Putamen (tissue), 1 donor: ENCODE measurements at regions not wholly inside any gene's neighbourhood (a gene's known extent, or its start where the extent isn't known, plus 50 kb on each side); places are given as distances from the start of the nearest gene placed in this dataset.

Source experiments
- DNase-seq: peaks from one replicate; pipeline ENCODE4 v3.0.0-alpha.2; 2016; ENCODE audit warnings: low spot score

DNA sequence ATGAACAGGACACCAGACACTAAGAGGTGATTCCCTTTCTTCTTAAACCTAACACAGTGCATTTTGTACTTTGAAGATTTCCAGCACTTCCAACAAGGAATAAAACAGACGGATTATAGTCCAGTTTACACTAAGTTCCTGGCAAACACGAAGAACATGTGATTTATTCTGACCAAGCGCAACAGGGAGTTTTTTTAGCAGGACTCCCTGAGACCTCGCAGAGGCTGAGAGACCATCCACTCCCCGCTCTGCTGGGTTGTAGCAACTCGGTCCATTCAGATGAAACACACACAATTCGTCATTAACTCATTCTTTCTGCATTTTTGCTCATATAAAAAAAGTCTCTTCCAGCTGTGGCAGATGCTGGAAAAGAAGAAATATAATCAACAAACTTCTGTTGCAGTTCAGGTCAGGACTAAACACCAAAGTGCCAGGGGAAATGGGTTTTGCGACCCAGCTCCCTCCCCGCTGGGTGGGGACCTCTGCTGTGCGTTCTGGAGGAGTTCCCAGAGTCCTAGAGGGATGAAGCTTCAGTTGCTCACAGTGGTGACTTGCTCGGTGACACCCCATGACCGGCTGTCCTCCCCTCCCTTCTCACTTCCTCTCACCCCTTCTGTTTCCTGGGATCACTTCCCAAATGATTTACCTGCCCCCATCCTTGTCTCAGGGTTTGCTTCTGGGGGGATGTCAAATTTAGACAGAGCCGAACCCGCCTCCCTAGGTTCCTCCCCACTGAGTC is 52.5 kb downstream of the KCNF1 start:
- DNase-seq = no peak

DNA sequence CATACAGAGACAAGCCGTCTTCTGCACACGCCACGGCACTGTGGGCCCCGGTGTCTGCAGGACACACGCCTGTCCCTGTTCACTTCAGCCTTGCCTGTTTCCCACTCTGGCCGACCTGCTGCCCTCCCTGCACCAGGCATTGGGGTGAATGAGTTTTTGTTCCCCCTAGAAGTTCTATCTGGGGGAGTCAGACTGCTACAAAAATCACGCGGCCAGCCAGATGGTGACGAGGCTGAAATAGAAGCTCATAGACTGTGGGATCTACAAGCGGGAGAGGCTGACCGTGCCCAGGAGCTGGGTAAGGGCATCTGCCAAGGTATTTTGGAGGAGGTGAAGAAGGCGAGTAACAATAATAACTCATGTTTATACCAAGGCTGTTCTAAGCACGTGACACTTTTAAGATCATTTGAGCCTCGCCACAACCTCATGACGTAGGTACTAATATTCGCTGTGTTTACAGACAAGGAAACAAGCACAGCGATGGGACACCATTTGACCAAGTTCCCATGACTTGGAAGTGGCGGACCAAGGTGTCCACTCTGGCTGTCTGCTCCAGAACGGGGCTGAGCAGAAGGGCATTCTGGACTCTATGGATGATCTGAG is 53.6 kb downstream of the KCNF1 start:
- no peak for DNase-seq

DNA sequence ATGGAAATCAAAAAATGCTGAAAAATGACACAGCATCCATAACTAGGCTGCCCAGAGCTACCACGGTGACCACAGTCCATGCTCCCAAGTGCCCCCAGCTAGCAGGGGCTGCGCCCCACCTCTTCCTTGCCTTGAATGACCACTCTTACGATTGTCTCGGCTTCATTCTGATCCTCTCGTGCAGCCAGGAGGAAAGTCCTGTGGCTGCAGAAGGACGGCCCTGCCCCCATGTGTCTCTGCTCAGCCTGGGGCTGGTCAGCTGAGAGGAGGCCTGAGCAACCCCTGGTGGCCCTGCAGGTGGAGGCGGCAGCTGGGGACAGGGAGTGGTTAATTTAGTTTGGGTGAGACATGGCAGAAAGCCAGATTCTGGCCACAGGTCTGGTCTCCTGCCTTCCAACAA is 54.3 kb downstream of the KCNF1 start:
- no peak for DNase-seq

DNA sequence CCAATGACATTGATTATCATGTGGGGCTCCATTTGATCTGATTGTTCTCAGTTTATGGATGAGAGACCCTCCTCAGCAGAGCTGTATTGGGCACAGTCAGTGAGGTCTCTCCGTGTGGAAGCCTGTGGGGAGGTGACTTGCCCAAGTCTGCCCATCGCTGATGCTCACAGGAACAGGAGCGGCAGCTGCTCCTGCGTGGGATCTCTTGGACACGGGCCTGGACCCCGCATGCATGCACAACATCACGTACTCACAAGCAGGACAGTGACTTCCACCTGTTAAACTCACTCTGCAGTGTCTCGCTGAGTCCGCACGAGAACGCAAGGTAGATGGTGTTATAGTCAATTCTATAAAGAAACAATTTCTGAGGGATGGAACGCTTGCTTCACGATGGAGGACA is 55.0 kb downstream of the KCNF1 start:
- no peak for DNase-seq

DNA sequence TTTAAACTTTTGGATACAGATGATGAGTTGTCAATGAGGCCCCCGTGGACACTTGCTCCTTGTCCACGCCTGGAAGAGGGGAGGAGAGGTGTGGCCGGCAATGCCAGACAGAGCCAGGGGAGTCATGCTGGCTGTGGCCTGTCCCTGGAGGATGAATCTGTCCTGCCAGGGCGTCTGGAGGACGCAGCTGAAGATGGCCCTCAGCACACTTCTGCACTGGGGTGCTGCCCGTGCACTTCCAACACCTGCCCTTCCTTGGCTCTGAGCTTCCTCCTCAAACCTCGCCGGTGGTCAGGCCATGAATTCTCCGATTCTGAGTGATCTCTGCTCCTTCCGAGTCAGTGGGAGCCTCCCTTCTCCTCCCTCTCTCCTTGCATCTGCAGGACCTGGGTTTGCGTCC is 56.4 kb downstream of the KCNF1 start:
- no peak for DNase-seq

DNA sequence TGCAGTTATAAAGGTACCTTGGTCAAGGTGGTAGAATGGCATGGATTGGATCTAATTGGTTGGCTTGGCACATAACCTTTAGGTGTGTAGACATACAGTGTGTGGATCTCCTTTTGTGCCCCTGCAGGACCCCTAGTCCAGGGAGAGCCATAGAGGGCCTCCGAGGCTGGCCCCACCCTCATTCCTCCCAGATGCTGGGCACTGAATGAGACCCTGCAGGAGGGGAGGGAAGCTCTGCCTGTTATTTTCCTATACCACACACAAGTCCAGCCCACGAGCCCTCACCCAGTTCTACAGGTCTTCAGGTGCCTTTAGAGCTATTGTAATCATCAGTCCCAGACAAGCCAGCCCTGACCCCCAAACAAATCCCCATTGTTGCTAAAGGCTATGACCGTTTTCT is 58.9 kb downstream of the KCNF1 start:
- no peak for DNase-seq

DNA sequence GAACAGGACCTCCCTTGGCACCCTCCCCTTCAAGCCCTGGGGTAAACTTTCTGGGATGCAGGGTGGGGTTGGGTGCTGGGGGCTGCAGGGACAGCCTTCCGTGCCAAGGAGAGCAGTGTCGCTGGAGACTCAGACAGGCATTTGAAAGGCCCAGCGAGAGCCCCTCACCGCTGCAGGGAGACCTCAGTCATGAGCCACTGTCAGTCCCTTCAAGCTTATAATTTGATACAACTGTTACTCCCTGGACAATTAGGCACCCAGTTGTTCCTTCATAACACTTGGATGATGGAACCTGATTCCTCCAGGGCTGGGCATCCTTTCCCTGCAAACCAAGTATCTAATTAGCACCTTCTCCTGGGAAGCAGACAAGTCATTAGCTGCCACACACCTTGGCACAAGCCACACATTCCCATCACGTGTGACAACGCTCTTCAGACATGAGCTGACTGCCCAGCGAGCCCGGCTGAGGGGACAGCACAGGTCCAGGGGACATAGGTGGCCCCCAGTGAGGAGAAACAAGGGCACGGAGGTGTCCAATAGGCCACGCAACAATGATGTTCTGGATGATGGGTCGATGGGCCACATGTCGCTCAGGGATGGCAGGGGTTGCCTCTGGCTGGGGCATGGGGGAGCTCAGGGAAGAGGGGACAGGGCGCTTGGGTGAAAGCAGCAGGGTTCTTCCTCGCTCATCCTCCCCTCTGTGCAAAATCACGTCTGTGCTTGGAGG is 59.6 kb downstream of the KCNF1 start:
- DNase-seq = no peak

DNA sequence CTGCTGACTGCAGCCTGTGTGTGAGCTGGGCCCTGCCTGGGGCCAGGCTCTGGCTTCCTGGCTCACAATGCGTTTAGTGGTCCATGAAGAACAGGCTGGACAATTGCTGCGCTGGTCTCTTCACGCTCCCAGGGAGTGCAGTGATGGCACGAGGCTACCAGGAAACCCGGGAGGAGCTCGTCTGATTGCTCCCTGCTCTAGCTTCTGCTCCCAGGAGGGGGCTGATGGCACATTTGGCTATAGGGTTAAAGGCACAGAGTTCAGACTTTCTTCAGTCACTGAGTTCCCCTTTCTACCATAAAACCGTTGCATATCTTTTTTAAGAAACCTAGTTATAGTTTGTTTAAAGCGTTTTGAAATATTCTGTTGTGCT is 60.1 kb downstream of the KCNF1 start:
- no peak for DNase-seq

DNA sequence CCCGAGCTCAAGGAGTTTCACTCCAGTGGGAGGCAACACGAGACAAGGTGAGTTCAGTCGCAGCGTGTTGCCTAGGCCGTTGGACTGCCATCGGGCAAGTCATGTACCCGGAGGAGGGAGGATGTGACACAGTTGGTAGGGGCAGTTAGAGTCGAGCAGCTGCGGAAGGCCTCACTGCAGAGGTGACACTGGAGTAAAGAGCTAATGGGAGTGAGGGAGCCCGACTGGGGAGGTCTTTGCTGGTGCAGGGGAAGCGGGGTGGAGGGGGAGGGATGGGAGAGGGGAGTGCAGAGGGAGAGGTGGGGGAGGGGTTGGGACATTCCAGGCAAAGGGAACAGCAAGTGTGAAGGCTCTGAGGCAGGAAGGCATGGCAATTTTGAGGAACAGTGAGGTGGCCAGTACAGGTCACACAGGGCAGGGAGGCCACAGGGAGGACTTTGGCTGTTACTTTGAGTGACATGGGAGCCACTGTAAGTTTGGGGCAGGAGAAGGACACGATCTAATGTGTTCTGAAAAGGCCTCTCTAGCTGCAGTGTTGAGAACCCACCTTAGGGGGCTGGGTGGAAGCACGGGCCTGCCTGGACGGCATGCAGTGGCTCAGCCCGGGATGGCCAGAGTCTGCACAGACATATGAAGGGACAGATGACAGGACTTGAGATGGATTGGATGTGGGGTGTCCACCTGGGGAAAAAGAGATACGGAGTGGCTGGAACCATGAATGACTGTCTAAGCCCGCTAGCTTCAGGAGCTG is 61.1 kb downstream of the KCNF1 start:
- no peak for DNase-seq

DNA sequence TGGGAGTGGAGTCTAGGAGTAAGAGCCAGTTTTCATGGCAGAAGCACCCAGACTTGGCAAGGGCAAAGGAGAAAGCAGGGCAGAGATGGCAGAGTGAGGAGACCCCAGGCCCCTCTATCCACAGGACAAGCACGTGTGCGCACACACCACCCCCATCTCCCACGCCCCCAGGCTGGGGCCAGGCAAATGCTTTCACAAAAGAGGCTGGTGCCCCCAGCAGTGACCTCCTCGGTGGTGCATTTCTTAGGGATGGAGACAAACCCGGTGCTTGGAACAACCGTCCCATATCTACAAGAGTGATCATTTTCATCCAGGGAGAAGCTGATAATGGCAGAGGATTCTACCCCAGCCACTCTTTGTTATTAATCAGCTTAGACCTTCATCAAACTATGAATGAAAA is 62.0 kb downstream of the KCNF1 start:
- DNase-seq = no peak

DNA sequence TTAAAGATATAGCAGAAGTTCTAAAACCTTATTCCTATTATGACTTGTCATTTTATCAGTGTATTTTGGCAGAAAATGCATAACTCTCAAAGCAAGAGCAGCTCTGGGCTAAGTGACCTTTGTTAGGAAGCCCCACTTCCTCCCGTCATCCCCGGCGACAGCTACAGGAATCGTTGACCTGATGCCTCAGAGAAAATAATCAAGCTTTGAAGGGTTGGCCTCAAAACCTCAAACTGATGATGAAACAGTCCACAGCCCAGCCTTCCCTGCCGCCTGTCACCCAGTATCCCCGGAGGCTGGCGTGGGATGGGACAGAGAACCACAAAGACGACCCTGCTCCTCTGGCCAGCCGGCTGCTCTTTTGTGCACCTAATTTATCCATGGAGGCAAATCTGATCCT is 65.3 kb downstream of the KCNF1 start:
- DNase-seq = no peak

DNA sequence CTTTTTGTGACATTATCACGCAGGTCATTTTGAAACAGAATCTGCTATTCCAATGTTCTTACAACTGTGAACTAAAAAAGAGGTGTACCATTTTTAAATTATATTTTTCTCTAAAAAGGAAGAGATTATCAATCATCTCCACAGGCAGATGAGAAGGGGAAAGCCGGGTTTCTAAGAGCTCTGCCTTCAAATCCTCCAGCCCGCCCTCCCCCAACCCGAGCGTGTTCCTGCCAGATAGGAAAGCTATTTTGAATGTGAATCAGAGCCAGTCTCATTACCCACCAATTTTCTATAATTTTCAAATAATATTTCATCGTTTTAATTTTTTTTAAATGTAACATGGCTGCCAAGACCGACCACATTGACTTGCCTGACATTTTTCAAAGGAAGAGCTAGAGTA is 65.9 kb downstream of the KCNF1 start:
- DNase-seq = no peak

DNA sequence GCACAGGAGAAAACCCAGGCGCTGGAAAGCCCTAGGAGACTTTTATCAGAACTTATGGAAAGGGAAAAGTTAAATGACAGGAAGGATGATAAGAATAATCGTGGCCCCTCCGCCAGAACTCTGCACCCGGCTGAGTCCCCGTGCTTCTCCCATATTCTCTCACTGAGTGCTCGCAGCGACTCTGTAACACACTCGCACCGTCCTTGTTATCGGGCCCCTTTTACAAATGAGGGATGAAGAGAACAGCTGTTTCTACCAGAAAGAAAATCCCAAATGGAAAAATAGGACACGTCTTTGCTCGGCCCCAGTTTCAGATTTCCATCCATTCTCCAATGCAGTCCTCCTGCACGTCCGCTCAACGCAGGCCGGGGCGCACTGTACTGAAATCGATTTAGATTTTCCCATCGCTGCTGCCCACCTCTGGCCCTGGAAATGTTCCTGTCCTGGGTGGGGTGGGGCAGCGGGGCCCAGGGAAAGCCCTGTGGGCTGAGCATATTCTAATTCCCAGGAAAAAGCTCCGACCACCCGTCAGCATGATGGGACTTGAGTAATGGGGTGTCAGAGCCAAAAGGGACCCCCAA is 66.4 kb downstream of the KCNF1 start:
- no peak for DNase-seq

DNA sequence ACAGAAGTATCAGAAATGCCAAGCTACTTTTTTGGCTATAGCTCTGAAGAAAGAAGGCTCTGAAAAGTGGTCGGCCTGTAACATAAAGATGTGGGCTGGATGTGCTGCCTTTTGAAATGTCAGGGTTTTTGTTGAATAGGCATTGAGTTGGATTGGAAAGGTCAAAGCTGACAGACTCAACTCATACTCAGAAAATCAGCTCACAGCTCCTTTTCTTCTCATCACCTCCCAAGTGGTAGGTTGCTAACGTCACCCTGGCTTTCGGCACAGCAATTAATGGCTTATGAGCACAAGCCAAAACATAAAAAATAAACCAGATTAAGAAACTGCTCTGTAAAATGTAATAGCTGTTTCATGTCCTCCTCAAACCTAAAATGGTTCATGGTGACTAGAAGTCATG is 68.3 kb downstream of the KCNF1 start:
- DNase-seq = no peak

DNA sequence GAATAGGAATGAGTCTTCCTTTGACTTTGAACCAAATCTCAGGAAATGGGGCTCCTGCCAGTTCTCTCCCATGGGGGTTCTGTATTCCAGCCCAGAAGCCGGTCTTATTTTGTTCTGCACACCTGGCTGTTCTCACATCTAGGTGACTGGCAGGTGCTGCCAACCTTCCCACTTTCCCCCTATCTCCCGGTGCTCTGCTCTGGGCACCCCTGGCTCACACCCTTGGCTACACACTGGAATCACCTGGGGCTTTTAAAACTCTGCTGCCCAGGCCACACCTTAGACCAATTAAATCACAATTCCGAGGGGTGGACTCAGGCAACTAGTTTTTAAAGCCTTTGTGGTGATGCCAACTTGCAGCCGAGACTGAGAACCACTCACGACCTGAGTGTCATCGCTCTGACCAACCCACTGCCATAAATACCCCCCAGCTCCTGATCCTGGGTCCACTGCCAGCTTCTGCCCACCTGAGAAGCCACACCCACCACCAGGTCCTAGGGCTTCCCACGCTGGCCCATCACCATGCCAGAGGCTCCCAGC is 69.2 kb downstream of the KCNF1 start:
- no peak for DNase-seq

DNA sequence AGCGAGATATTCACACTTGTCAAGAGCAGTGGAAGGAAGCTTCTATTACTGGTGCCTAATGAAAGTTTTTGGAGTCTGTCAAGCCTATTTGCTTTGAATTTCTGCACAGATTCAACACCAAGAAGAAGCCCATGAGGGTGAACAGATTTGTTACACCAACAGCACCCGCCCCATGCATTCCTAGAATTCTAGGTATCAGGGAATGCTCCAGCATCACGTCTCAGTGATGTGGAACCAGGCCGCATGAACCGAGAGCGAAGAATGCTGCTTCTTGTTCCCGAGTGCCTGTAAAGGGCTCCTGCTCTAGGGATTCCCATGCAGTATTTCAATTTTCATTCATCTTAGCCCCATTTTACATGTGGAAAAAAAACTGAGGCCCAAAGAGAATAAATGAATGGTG is 69.7 kb downstream of the KCNF1 start:
- DNase-seq = no peak

DNA sequence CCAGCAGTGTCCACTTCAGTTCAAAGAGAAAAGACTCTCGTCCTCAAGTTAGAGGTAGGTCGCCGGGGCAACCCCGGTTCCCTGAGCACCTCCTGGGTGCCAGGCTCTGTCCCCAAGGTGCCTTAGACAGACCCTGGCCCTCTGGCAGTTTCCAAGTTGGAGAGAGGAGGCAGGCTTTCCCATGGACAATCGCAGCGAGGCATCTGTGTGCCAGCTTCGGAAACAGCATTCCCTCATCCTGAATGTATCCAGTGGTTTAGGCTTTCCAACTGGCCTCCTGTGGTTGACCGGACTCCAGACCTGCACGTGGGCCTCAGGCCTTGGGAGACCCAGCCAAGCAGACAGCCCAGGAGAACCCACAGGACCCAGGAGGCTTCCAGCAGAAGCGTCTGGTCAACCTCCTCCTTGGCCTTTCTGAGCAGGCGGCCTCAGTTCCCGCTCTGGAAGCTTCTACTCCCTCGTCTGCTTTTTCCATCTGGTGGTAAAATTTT is 70.3 kb downstream of the KCNF1 start:
- no peak for DNase-seq

DNA sequence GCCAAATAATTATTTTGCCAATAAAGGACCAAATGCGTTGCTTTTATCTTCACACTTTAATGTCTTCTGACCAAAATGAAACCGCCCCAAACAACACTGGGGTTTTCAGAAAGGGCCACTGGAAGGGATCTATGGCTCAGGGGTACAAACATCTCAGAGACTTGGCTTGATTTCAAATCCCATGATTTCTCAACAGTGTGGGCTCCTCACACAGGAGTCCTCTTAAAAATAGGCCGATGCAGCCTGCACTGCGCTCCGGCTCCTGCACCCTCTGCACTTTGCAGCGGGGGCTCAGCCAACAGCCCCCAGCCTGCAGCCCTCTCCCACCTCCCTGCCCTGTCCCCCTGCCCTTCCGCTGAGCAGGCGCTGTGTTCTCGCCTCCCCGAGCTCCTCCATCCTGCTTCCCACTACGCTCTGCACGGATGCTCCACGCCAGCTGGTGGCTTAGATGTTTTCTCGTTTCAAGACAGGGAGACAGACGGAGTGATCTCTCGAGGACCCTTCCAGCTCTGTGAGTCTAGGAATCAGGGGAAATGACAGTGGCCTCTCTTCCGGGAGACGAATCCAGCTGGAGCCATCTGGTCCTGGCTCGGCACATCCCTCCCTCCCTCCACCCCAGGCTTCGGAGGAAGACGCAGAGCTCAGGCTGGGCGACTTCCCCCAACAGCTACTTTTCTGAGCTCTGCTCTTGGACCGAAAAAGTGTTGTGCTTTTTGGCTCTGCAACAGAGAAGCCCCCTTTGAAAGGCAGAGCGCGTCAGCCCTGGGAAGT is 71.4 kb downstream of the KCNF1 start:
- DNase-seq = no peak

DNA sequence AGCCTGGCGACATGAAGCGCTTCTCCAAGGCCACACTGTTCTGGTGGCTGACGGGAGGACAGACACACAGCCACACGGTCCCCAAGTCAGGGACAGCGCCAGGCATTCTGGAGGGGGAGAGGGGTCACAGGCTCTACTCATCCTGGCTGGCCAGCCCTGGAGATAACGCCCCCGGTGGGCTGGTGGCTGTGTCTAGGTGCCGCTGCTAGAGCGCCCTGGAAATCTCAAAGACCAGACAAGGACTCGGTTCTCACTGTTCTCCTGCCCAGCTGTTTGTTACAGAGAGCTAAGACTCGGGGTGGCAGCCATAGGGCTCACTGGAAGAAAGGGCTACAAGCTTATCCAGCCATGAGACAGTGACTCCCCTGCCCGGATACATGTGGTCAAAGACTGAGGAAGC is 72.0 kb downstream of the KCNF1 start:
- DNase-seq = no peak

DNA sequence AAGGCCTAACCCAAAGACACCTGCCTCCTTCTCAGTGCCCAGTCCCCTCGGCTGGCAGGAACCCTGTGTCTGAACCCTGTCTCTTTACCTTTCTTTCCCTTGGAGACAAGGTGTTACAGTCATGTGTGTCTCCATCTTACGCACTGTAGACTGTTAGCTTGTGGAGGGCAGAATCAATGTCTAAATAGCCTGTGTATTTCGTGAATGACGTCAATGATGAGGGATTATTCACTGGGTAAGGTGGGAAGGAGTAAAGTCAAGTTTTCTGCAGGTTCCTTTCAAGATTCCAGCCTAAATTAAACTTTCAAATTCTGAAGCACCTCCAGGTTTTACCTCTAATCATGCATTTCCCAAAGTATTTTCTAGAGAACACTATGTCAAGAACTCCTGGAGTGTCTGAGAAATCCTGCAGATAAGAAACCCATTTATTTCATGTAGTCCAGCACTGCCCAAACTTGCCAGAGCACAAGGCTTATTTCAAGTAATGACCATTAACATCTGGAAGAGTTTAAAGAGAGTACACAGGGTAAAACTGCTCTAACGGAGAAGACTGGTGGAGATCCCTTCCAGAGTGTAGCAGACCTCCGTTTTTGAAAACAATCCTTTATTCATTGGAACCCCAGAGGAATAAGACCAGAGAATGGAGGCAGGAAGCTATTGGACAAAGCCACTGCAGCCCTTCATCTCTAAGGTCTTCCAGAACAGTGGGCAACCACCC is 72.8 kb downstream of the KCNF1 start:
- no peak for DNase-seq

DNA sequence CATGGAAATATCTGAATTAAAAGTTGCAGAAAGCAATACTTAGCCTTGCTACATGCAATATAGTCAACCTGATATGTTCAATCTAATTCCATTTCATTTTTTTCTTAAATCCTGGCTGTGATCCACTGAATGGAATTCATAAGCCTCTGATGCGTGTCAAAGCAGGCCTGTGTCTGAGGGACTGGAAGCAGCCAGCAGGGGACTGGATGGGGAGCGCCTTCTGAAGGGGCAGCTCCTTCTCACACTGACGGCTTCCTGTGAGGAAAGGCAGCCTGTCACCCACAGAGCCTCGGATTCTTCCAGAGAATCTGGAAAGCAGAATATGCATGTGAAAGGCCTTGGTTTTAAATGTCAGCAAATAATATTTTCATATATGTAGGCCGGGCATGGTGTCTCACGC is 73.5 kb downstream of the KCNF1 start:
- DNase-seq = no peak
